H9 (cell line): ENCODE measurements at regions not wholly inside any gene's neighbourhood (a gene's known extent, or its start where the extent isn't known, plus 50 kb on each side); places are given as distances from the start of the nearest gene placed in this dataset.

Experiments
- DNase-seq: peaks from one replicate; pipeline ENCODE4 v3.0.0-alpha.2; 2017
- H2AFZ ChIP-seq: one replicate; pipeline ENCODE4 v1.6.1; 2013; ENCODE audit warnings: mild to moderate bottlenecking, low read length, control low read depth, moderate library complexity
- H2AK5ac ChIP-seq: 2 replicates; pipeline ENCODE4 v1.6.1; 2013; ENCODE audit warnings: low read length, control low read depth, mixed read lengths; ENCODE audit not compliant: insufficient read length
- H2BK120ac ChIP-seq: one replicate; pipeline ENCODE4 v1.6.1; 2013; ENCODE audit warnings: low read depth, mild to moderate bottlenecking, low read length, control low read depth, inconsistent platforms; ENCODE audit not compliant: poor library complexity, severe bottlenecking
- H2BK12ac ChIP-seq: 2 replicates; pipeline ENCODE4 v1.6.1; 2013; ENCODE audit warnings: low read length, control low read depth, mixed read lengths, low read depth; ENCODE audit not compliant: insufficient read length
- H2BK15ac ChIP-seq: 2 replicates; pipeline ENCODE4 v1.6.1; 2013; ENCODE audit warnings: low read depth, low read length, control low read depth
- H2BK20ac ChIP-seq: one replicate; pipeline ENCODE4 v1.6.1; 2013; ENCODE audit warnings: low read depth, mild to moderate bottlenecking, low read length, control low read depth, inconsistent platforms; ENCODE audit not compliant: poor library complexity, severe bottlenecking
- H2BK5ac ChIP-seq: 2 replicates; pipeline ENCODE4 v1.6.1; 2013; ENCODE audit warnings: low read length, control low read depth, mixed read lengths; ENCODE audit not compliant: insufficient read length
- H3K14ac ChIP-seq: 2 replicates; pipeline ENCODE4 v1.6.1; 2013; ENCODE audit warnings: low read length, control low read depth; ENCODE audit not compliant: insufficient read depth
- H3K18ac ChIP-seq: 2 replicates; pipeline ENCODE4 v1.6.1; 2013; ENCODE audit warnings: low read depth, mild to moderate bottlenecking, mixed read lengths, low read length, control low read depth; ENCODE audit not compliant: insufficient read length
- H3K23ac ChIP-seq: 2 replicates; pipeline ENCODE4 v1.6.1; 2013; ENCODE audit warnings: low read length, control low read depth, mixed read lengths, low read depth; ENCODE audit not compliant: insufficient read length
- H3K23me2 ChIP-seq: 2 replicates; pipeline ENCODE4 v1.6.1; 2013; ENCODE audit warnings: low read depth, mild to moderate bottlenecking, mixed read lengths, low read length, control low read depth; ENCODE audit not compliant: insufficient read length, poor library complexity, severe bottlenecking
- H3K27ac ChIP-seq: 2 replicates; pipeline ENCODE4 v1.5.1; 2013; ENCODE audit warnings: low read length, control low read depth, mixed read lengths, low read depth; ENCODE audit not compliant: insufficient read length
- H3K27me3 ChIP-seq: 2 replicates; pipeline ENCODE4 v1.6.1; 2013; ENCODE audit warnings: low read length, control low read depth, inconsistent platforms; ENCODE audit not compliant: insufficient read depth
- H3K4ac ChIP-seq: 2 replicates; pipeline ENCODE4 v1.6.1; 2013; ENCODE audit warnings: low read depth, mild to moderate bottlenecking, control low read depth, inconsistent platforms, low read length, moderate library complexity
- H3K4me1 ChIP-seq: 2 replicates; pipeline ENCODE4 v1.6.1; 2013; ENCODE audit warnings: low read length, control low read depth, inconsistent platforms; ENCODE audit not compliant: insufficient read depth
- H3K4me2 ChIP-seq: 2 replicates; pipeline ENCODE4 v1.6.1; 2013; ENCODE audit warnings: low read length, control low read depth, mixed read lengths; ENCODE audit not compliant: insufficient read length, insufficient read depth
- H3K56ac ChIP-seq: 2 replicates; pipeline ENCODE4 v1.6.1; 2013; ENCODE audit warnings: low read depth, mild to moderate bottlenecking, mixed read lengths, low read length, control low read depth; ENCODE audit not compliant: insufficient read length
- H3K79me1 ChIP-seq: 2 replicates; pipeline ENCODE4 v1.6.1; 2013; ENCODE audit warnings: low read depth, mild to moderate bottlenecking, moderate library complexity, low read length, control low read depth, inconsistent platforms; ENCODE audit not compliant: insufficient read depth, poor library complexity, severe bottlenecking
- H3K79me2 ChIP-seq: 2 replicates; pipeline ENCODE4 v1.6.1; 2013; ENCODE audit warnings: low read length, control low read depth, inconsistent platforms; ENCODE audit not compliant: insufficient read depth
- H3K9ac ChIP-seq: 2 replicates; pipeline ENCODE4 v1.6.1; 2013; ENCODE audit warnings: low read length, control low read depth, mixed read lengths; ENCODE audit not compliant: insufficient read length; ENCODE audit errors: extremely low read depth
- H3K9me3 ChIP-seq: one replicate; pipeline ENCODE4 v1.6.1; 2013; ENCODE audit warnings: low read depth, low read length, inconsistent platforms; ENCODE audit not compliant: control insufficient read depth
- H3T11ph ChIP-seq: one replicate; pipeline ENCODE4 v1.6.1; 2013; ENCODE audit warnings: mild to moderate bottlenecking, low read length, control low read depth, inconsistent platforms
- H4K20me1 ChIP-seq: one replicate; pipeline ENCODE4 v1.6.1; 2013; ENCODE audit not compliant: control insufficient read depth, insufficient read length, insufficient read depth
- H4K5ac ChIP-seq: 2 replicates; pipeline ENCODE4 v1.6.1; 2013; ENCODE audit warnings: low read depth, mild to moderate bottlenecking, mixed read lengths, low read length, control low read depth; ENCODE audit not compliant: insufficient read length
- H4K8ac ChIP-seq: replicated peaks from 2 replicates; pipeline ENCODE4 v1.6.1; 2013; ENCODE audit warnings: low read length, control low read depth, mixed read lengths, low read depth; ENCODE audit not compliant: insufficient read length
- H4K91ac ChIP-seq: 2 replicates; pipeline ENCODE4 v1.6.1; 2013; ENCODE audit warnings: low read depth, mild to moderate bottlenecking, moderate library complexity, mixed read lengths, low read length, control low read depth; ENCODE audit not compliant: insufficient read length
- H3K27ac Mint-ChIP-seq, 3 experiments: 2 replicates in 2 of 3; 3 replicates in 1 of 3; pipeline ENCODE4 v1.8.0; 2020 to 2021; ENCODE audit warnings: mixed read lengths in 3 of 3, mild to moderate bottlenecking in 1 of 3, moderate library complexity in 1 of 3
- H3K27me3 Mint-ChIP-seq: 2 replicates; pipeline ENCODE4 v1.8.0; 2021; ENCODE audit warnings: low read depth, mild to moderate bottlenecking, moderate library complexity, mixed read lengths
- H3K36me3 Mint-ChIP-seq, 3 experiments: 2 replicates in 2 of 3; 3 replicates in 1 of 3; pipeline ENCODE4 v1.8.0; 2020 to 2021; ENCODE audit warnings: low read depth in 3 of 3, mixed read lengths in 3 of 3; ENCODE audit not compliant: insufficient read depth in 1 of 3
- H3K4me1 Mint-ChIP-seq, 2 experiments: 2 replicates each; pipeline ENCODE4 v1.8.0; 2020; ENCODE audit warnings: mixed read lengths in 2 of 2
- H3K4me3 Mint-ChIP-seq, 2 experiments: 2 replicates in 1 of 2; 3 replicates in 1 of 2; pipeline ENCODE4 v1.8.0; 2020 to 2021; ENCODE audit warnings: mild to moderate bottlenecking in 2 of 2, mixed read lengths in 2 of 2, moderate library complexity in 1 of 2
- H3K9me3 Mint-ChIP-seq, 2 experiments: 2 replicates in 1 of 2; 3 replicates in 1 of 2; pipeline ENCODE4 v1.8.0; 2020; ENCODE audit warnings: mild to moderate bottlenecking in 2 of 2, mixed read lengths in 2 of 2, moderate library complexity in 1 of 2
- TF ChIP-seq, protein P1 (sequence below): fragments of 200-600 bp; sonication (generic); conservative IDR thresholded peaks from 3 replicates; pipeline ENCODE4 v1.8.0; 2021; ENCODE audit warnings: antibody characterized with exemption, mild to moderate bottlenecking

DNA sequence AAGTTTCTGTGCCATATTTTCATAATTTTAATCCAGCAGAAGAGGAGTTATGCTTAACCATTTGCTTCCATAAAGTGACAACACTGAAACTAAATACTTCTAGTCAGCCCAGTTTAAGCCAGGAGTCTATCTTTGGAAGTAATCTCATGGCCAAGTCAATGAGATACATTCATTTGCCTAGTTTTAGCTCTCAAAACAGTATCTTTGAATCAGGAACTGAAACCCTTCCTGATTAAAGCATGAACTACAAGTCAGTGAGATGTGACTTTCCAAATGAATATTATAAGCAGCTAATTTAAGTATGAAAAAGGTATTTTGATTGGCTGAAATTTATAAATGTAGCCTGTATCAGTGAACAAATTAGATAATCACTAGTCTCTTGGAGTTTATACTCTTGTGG lies 491.5 kb downstream of the SLC6A15 start:
- Histone ChIP-seq H3K9ac (no peak overlapping the region), H4K8ac (no peak overlapping the region), H2BK5ac (no peak overlapping the region), H4K20me1 (no peaks in the 10 kb centered on the region), H2AFZ (no peak overlapping the region), H2BK12ac (no peak overlapping the region), H2BK15ac (no peak overlapping the region), H3K4me2 (no peak overlapping the region), H2BK20ac (no peak overlapping the region), H3K27ac (no peak overlapping the region), H3K27me3 (no peaks in the 10 kb centered on the region), H2AK5ac (no peak overlapping the region), H3T11ph (no peak overlapping the region), H3K4ac (no peak overlapping the region), H3K14ac (no peak overlapping the region), H4K91ac (no peak overlapping the region), H4K5ac (no peak overlapping the region), H3K79me2 (no peaks in the 10 kb centered on the region), H3K18ac (no peak overlapping the region), H3K79me1 (no peaks in the 10 kb centered on the region), H3K4me1 (no peaks in the 10 kb centered on the region), H3K23me2 (no peaks in the 10 kb centered on the region), H3K56ac (no peak overlapping the region), H3K23ac (no peak overlapping the region), H3K9me3 (no peaks in the 10 kb centered on the region), H2BK120ac (no peak overlapping the region)
- H3K9me3 Mint-ChIP-seq: no peaks in the 10 kb centered on the region
- no peak overlapping the region for H3K27ac Mint-ChIP-seq
- no peaks in the 10 kb centered on the region for H3K4me1 Mint-ChIP-seq
- no peaks in the 10 kb centered on the region for H3K27me3 Mint-ChIP-seq
- TF ChIP-seq, protein P1, sequence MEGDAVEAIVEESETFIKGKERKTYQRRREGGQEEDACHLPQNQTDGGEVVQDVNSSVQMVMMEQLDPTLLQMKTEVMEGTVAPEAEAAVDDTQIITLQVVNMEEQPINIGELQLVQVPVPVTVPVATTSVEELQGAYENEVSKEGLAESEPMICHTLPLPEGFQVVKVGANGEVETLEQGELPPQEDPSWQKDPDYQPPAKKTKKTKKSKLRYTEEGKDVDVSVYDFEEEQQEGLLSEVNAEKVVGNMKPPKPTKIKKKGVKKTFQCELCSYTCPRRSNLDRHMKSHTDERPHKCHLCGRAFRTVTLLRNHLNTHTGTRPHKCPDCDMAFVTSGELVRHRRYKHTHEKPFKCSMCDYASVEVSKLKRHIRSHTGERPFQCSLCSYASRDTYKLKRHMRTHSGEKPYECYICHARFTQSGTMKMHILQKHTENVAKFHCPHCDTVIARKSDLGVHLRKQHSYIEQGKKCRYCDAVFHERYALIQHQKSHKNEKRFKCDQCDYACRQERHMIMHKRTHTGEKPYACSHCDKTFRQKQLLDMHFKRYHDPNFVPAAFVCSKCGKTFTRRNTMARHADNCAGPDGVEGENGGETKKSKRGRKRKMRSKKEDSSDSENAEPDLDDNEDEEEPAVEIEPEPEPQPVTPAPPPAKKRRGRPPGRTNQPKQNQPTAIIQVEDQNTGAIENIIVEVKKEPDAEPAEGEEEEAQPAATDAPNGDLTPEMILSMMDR: no peak
- H3K36me3 Mint-ChIP-seq: no peaks in the 10 kb centered on the region
- DNase-seq: no peak
- H3K4me3 Mint-ChIP-seq: no peak overlapping the region
